NB4 (cell line): ENCODE measurements at regions not wholly inside any gene's neighbourhood (a gene's known extent, or its start where the extent isn't known, plus 50 kb on each side); places are given as distances from the start of the nearest gene placed in this dataset.

Experiments
- CTCF ChIP-seq: IDR thresholded peaks from one replicate; pipeline ENCODE4 v1.5.1; 2012; ENCODE audit warnings: low read depth, low read length
- MYC ChIP-seq: IDR thresholded peaks from 2 replicates; pipeline ENCODE4 v1.6.1; 2011; ENCODE audit warnings: low read depth, low read length
- POLR2A ChIP-seq: IDR thresholded peaks from 2 replicates; pipeline ENCODE4 v1.6.1; 2011; ENCODE audit warnings: mild to moderate bottlenecking; ENCODE audit not compliant: insufficient read length; ENCODE audit errors: extremely low read depth

- TF ChIP-seq POLR2A (no peak), CTCF (no peak), MYC (no peak)
Observed at GRCh38 chr2:67797801-67798540, 264.8 kb downstream of the C1D start.
